ENCODE measurements at regions not wholly inside any gene's neighbourhood (a gene's known extent, or its start where the extent isn't known, plus 50 kb on each side); places are given as distances from the start of the nearest gene placed in this dataset.
"Not testable (repeated sequence)": the region's sequence is repeated elsewhere in the genome, so short reads cannot be mapped to it uniquely, and the experiment has no call there.

DNA sequence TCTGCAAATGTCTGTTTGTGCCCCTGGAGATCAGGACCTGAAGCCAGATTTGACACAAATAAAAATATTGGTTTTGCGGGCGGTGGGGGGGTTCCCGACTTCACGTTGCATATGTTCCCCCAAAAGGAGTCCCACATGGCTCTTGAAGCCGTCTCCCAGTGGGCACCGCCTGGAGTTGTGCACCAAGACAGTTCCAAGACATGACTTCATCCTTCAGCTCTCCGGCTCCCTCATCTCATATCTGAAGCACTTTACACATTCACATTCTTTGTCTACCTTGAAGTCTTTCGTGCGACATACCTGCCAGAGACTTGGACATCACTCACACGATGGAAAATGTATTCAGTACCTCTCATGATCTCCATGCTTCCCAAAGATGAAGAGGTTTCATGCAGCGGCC is 362.8 kb upstream of the FOXK1 start:
- no peak for DNase-seq (ENCODE audit: extremely low read depth in 1 of 2, low read depth in 1 of 2)

- DNase-seq (ENCODE audit: extremely low read depth in 1 of 2, low read depth in 1 of 2): no peak
These were observed 356.4 kb upstream of the FOXK1 start for GRCh38 chr7:4325732-4326131.

DNA sequence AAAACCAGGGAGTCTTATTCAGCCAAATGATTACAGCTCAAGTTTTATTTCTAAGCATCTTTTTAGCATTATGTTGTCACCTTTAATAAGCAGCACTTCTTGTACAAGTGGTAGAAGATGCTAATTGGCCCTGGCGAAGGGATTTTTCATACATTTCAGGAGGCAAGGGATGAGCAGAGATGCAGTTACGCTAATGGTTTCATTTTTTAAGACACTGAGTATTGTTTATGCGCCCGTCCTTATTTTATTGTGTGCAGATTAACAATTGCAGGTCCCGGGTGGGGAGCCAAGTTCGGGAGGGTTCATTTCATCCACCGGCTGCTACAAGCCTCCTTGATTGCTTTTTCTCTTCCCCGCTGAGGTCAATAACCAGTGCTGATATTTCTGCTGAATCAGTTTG is 350.4 kb upstream of the FOXK1 start:
- no peak for DNase-seq (ENCODE audit: extremely low read depth in 1 of 2, low read depth in 1 of 2)

DNA sequence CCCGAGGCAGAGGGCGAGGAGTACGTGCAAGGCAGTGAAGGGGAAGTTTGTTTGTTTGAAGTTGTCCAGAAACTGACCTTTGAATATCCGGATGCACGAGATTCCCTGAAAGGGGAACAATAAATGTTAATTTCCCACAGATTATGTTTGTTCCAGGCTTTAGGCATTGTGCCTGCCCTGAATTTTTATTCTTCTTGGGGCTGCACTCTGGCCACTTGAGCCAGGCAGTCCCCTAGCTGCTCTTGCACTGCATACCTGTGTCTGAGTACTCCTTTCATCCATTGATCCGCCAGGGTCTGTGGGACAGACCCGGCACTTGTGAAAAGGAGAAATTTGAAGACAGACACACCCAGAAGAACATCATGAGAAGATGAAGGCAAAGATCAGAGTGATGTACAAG is 343.5 kb upstream of the FOXK1 start:
- no peak for DNase-seq (ENCODE audit: extremely low read depth in 1 of 2, low read depth in 1 of 2)

GRCh38 chr7:4343272-4344247 is 338.5 kb upstream of the FOXK1 start:
- DNase-seq (ENCODE audit: extremely low read depth in 1 of 2, low read depth in 1 of 2): no peak

DNA sequence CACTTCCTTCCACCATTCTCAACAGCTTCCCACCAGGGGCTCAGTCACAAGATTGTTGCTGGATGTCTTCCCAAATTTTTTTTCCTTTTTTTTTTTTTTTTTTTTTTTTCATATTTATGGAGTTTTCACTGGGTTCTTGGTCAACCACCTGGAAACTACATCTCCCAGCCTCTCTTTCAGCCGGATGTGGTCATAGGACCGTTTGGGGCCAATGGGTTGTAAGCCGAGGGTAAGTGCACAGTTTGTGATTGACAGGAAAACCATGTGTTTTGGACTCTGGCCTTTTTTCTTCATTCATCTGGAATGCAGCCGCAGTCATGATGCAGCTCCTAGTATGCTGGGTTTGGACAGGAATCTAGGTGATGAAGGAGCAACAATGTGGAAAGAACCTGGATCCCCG is 337.1 kb upstream of the FOXK1 start:
- no peak for DNase-seq (ENCODE audit: extremely low read depth in 1 of 2, low read depth in 1 of 2)

DNA sequence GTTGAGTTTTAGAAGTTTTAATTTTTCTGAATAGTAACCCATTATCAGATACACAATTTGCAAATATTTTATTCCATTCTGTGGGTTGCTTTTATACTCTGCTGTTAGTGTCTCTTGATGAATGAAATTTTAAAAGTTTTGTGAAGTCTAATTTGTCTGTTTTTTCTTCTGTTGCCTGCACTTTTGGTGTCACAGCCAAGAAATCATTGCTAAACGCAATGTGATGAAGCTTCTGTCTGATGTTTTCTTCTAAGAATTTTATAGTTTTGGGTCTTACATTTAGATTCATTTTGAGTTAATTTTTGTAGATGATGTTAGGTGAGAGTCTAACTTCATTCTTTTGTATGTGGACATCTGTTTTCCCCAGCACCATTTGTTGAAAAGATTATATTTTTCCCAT is 330.0 kb upstream of the FOXK1 start:
- DNase-seq (ENCODE audit: extremely low read depth in 1 of 2, low read depth in 1 of 2): no peak

- no peak for DNase-seq (ENCODE audit: extremely low read depth in 1 of 2, low read depth in 1 of 2)
These were observed 320.3 kb upstream of the FOXK1 start for GRCh38 chr7:4361774-4362173.

- DNase-seq (ENCODE audit: extremely low read depth in 1 of 2, low read depth in 1 of 2): no peak
These were observed 298.5 kb upstream of the FOXK1 start for GRCh38 chr7:4383584-4383983.

DNA sequence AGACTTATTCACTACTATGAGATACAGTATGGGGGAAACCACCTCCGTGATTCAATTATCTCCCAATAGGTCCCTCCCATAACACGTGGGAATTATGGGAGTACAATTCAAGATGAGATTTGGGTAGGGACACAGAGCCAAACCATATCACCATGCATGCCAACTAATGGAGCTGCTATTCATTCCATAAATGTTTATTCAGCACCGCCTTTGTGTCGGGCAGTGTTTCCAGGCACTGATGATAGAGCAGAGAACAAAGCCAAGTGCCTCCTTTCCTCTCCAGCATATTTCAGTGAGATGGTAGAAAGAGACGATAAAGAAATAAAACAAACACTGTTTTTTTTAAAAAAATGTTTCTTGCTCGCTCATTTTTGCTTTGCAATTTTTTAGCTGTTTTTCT is 295.9 kb upstream of the FOXK1 start:
- DNase-seq (ENCODE audit: extremely low read depth in 1 of 2, low read depth in 1 of 2): no peak

- not testable (repeated sequence) for DNase-seq (ENCODE audit: extremely low read depth in 1 of 2, low read depth in 1 of 2)
These were observed 291.0 kb upstream of the FOXK1 start for GRCh38 chr7:4391103-4391502.

DNA sequence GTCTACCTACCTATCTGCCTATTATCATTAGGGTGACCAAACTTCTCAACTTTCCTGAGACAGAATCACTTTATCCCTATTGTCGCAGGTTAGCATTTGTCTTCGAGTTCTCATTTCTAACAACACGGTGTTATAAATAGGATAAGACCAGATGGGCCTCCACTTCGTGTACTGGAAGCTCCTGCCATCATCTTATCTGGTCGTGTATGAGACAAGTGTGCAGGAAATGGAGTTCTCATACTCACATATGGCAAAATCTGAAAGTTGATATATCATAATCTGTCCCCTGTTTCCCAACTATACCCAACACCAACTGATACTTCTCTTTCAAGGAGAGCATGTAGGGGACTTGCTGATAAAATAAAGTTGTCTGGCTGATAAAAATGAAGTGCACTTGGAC is 287.4 kb upstream of the FOXK1 start:
- no peak for DNase-seq (ENCODE audit: extremely low read depth in 1 of 2, low read depth in 1 of 2)

- DNase-seq (ENCODE audit: extremely low read depth in 1 of 2, low read depth in 1 of 2): no peak
These were observed 283.0 kb upstream of the FOXK1 start for GRCh38 chr7:4399121-4399520.

- DNase-seq (ENCODE audit: extremely low read depth in 1 of 2, low read depth in 1 of 2): no peak
These were observed 282.5 kb upstream of the FOXK1 start for GRCh38 chr7:4399596-4399995.

GRCh38 chr7:4406288-4407058 is 275.6 kb upstream of the FOXK1 start:
- DNase-seq (ENCODE audit: extremely low read depth in 1 of 2, low read depth in 1 of 2): no peak

DNA sequence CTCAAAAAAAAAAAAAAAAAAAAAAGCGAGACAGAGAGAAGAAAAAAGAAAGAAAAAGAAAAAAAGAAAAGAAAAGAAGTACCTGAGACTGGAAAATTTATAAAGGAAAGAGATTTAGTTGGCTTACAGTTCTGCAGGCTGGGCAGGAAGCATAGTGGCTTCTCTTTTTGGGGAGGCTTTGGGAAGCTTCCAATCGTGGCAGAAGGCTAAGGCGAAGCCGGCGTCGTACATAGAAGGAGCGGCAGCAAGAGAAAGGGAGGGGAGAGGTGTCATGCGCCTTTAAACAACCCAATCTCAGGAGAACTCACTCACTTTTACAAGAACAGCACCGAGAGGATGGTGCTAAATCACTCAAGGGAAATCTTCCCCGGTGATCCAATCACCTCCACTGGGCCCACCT is 272.1 kb upstream of the FOXK1 start:
- no peak for DNase-seq (ENCODE audit: extremely low read depth in 1 of 2, low read depth in 1 of 2)

DNA sequence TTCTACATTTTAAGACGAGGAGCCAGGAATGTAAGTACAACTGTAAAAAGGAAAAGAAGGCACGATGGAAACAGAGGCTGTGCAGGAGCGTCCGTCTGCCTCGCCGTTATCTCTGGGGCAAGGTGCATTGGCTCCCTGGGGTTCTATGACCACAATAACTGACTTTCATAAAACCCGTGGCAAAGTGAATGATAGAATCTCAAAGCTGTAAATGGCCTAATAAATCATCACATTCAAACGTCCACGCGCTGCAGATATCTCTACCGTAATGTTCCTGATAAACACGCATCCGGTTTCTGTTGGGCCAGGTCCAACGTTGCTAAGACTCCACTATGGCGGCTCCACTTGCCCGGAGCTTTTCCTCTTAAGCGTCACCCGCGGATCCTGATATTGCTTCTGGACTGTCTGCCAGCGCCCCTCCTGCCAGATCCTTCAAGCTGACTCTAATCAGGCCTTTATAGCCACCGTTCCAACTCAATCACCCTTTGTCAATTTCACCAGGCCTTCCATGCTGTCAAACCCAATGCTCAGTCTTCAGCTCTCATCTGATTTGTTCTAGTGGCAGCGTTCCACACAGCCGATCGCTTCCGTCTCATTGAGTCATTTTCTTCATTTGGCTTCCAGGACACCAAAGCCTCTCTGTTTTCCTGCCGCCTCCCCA is 265.6 kb upstream of the FOXK1 start:
- no peak for DNase-seq (ENCODE audit: extremely low read depth in 1 of 2, low read depth in 1 of 2)

GRCh38 chr7:4428526-4428925 is 253.6 kb upstream of the FOXK1 start:
- DNase-seq (ENCODE audit: extremely low read depth in 1 of 2, low read depth in 1 of 2): no peak

DNA sequence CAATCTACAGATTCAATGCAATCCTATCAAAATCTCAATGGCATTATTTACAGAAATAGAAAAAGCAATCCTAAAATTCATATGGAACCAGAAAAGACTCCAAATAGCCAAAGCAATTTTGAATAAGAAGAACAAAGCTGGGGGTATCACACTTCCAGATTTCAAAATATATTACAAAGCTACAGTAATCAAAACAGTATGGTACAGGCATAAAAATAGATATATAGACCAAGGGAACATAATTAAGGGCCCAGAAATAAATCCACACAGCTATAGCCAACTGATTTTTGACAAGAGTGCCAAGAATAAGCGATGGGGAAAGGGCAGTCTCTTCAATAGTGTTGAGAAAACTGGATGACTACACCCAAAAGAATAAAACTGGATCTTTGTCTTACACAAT is 251.9 kb upstream of the FOXK1 start:
- DNase-seq (ENCODE audit: extremely low read depth in 1 of 2, low read depth in 1 of 2): no peak

DNA sequence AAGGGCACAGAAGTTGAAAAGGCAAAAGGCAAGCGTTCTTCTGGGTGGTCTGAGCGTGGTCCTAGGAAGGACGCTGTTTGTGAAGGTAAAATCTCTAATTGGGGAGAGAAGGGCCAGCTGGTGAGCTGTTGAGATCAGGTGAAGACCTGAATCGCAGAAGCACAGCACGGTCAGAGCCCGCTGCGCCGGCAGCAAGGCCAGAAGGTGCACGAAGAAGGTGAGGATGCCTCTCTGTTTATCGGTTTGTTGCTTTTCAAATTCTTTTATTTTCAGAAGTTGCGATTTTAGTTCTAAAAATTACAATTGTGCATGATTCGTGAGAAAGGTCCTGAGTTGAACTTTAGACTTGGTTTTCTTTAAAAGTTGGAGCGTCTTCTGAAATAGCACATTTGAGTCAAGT is 247.8 kb upstream of the FOXK1 start:
- DNase-seq (ENCODE audit: extremely low read depth in 1 of 2, low read depth in 1 of 2): no peak

DNA sequence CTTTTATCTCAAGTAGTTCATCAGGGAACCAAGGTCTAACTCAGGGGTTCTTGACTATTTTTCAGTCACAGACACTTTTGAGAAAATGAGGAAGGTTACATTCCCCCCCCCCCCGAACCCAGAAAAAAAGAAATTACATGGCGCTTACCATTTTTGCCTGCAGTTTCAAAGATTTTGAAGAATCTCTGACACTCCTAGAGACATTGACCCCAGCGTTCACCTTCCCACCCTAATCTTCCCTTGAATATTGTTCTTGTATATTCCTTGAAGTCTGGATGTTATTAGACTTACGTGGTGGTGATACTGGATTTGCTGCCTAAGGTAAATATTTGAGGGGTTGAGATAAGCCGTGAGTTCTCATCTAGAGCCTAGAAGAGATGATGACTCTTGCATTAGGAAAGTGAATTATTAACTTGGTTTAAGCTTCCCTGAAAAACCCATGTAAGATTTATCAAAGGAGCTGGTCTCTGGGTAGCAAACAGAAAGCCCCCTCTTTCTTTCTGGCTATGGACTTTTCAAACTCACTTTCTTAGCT is 245.7 kb upstream of the FOXK1 start:
- DNase-seq (ENCODE audit: extremely low read depth in 1 of 2, low read depth in 1 of 2): no peak

Data from activated CD8-positive, alpha-beta memory T cell treated with anti-CD3 and anti-CD28 coated beads for 1 hour (primary cell).